Smooth muscle cell (in vitro differentiated cells): ENCODE measurements at regions not wholly inside any gene's neighbourhood (a gene's known extent, or its start where the extent isn't known, plus 50 kb on each side); places are given as distances from the start of the nearest gene placed in this dataset.

ENCODE experiments used
- DNase-seq: peaks from one replicate; lab custom pipeline; 2025; ENCODE audit not compliant: unreplicated experiment; lab: John Stamatoyannopoulos, UW
- H2AFZ ChIP-seq: fragments of 200-600 bp; sonication (generic); 2 replicates; pipeline ENCODE4 v1.6.0; 2016; ENCODE audit warnings: antibody characterized with exemption, low read depth, mild to moderate bottlenecking
- H3F3A ChIP-seq: fragments of 200-600 bp; sonication (generic); 2 replicates; pipeline ENCODE4 v1.6.0; 2017; ENCODE audit warnings: antibody characterized with exemption, low read depth
- H3K27ac ChIP-seq: fragments of 200-600 bp; sonication (generic); 2 replicates; pipeline ENCODE4 v1.5.1; 2016; ENCODE audit warnings: low read depth, mild to moderate bottlenecking
- H3K27me3 ChIP-seq: fragments of 200-600 bp; sonication (generic); 2 replicates; pipeline ENCODE4 v1.6.1; 2016; ENCODE audit warnings: low read depth, mild to moderate bottlenecking
- H3K36me3 ChIP-seq: fragments of 200-600 bp; sonication (generic); 2 replicates; pipeline ENCODE4 v1.5.1; 2016; ENCODE audit warnings: low read depth
- H3K4me1 ChIP-seq: fragments of 200-600 bp; sonication (generic); 2 replicates; pipeline ENCODE4 v1.5.1; 2016; ENCODE audit warnings: low read depth
- H3K4me2 ChIP-seq: fragments of 200-600 bp; sonication (generic); 2 replicates; pipeline ENCODE4 v1.6.0; 2016; ENCODE audit warnings: mild to moderate bottlenecking
- H3K4me3 ChIP-seq: fragments of 200-600 bp; sonication (generic); 2 replicates; pipeline ENCODE4 v1.5.1; 2016; ENCODE audit warnings: mild to moderate bottlenecking
- H3K79me2 ChIP-seq: fragments of 200-600 bp; sonication (generic); 2 replicates; pipeline ENCODE4 v1.6.0; 2016; ENCODE audit warnings: low read depth, mild to moderate bottlenecking
- H3K9ac ChIP-seq: fragments of 200-600 bp; sonication (generic); 2 replicates; pipeline ENCODE4 v1.6.0; 2016; ENCODE audit warnings: low read depth
- H3K9me3 ChIP-seq: fragments of 200-600 bp; sonication (generic); replicated peaks from 2 replicates; pipeline ENCODE4 v1.5.1; 2016; ENCODE audit warnings: low read depth
- H4K20me1 ChIP-seq: fragments of 200-600 bp; sonication (generic); 2 replicates; pipeline ENCODE4 v1.6.0; 2016; ENCODE audit warnings: low read depth
- WGBS: methylation state at CpG from one replicate; pipeline ENCODE4 v1.1.7; 2016; ENCODE audit warnings: low lambda C conversion rate; 5-methylcytosine and 5-hydroxymethylcytosine counted together
- TF ChIP-seq, protein P1 (sequence below): fragments of 200-600 bp; sonication (generic); IDR thresholded peaks from 2 replicates; pipeline ENCODE4 v1.5.1; 2017; ENCODE audit warnings: borderline replicate concordance, mild to moderate bottlenecking, antibody characterized with exemption; ENCODE audit not compliant: insufficient read depth, poor library complexity, severe bottlenecking

DNA sequence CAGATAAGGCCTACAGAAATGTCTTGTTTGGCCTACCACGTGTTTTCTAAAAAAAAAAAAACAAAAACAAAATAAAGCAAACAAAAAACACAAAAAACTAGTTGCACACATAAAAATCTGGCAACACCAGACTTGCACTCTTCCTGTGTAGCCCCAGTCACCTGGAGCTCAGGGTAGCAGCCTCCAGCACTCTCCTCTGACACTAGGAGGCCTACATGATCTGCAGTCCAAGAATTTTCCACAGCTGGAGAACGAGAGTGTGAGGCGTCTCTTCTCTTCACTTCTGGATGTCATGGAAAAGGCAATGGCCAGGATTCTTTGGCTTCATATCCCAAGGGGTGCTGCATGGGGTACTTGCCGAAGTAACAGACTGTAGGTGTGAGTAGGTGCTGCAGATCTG, 310.2 kb upstream of the SALL1 start:
- WGBS, result 91% methylated on average over 4 of the region's 4 CpGs
- TF ChIP-seq, protein P1, sequence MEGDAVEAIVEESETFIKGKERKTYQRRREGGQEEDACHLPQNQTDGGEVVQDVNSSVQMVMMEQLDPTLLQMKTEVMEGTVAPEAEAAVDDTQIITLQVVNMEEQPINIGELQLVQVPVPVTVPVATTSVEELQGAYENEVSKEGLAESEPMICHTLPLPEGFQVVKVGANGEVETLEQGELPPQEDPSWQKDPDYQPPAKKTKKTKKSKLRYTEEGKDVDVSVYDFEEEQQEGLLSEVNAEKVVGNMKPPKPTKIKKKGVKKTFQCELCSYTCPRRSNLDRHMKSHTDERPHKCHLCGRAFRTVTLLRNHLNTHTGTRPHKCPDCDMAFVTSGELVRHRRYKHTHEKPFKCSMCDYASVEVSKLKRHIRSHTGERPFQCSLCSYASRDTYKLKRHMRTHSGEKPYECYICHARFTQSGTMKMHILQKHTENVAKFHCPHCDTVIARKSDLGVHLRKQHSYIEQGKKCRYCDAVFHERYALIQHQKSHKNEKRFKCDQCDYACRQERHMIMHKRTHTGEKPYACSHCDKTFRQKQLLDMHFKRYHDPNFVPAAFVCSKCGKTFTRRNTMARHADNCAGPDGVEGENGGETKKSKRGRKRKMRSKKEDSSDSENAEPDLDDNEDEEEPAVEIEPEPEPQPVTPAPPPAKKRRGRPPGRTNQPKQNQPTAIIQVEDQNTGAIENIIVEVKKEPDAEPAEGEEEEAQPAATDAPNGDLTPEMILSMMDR, result no peak

DNA sequence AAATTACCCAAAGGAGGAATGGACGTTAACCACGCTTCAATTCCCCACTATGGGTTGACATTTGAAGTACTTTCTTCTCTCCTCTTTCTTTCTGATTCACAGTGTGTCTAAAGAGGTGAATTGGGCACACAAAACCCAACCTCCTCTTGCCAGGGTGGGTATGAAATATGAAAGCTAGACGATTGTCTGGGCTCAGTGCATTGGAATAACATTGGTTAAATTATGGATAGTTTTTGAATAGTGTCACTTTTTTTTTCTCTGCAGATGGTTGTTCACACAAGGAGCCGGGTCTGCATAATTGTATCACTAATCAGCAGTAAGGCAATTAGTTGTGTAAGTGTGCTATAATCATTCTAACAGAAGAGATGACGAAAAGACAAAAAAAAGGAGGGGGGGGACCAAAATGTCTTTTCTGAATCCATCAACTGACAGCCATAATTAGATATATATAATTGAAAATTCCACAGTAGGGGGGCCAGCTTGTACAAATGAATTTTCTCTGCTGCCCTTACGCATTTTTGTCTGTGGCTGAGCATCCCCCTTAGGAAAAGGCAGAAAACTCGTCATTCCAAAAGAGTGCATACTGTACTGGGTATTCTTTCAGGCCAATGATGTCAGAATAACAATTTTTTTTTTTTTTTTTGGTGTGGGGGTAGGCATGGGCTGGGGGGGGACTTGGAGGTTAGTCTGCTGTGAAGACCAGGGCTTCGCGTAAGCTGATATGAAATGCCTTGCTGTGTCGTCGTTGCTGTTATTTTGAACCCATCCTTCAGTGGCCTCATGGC, 307.5 kb upstream of the SALL1 start:
- Histone ChIP-seq H3K9me3 (no peaks in the 10 kb centered on the region), H3K36me3 (no peaks in the 10 kb centered on the region), H2AFZ (no peak overlapping the region), H3K4me2 (no peak overlapping the region), H3F3A (no peaks in the 10 kb centered on the region), H3K79me2 (no peaks in the 10 kb centered on the region), H3K9ac (no peak overlapping the region), H4K20me1 (no peaks in the 10 kb centered on the region), H3K4me1 (peaks cover 12% of the 10 kb centered on the region), H3K27me3 (peaks cover 7% of the 10 kb centered on the region), H3K4me3 (no peak overlapping the region), H3K27ac (no peak overlapping the region)
- TF ChIP-seq, protein P1, result no peak
- DNase-seq, result no peak
- 87% methylated on average over 11 of the region's 11 CpGs for WGBS

More for the DNA sequence above, 310.2 kb upstream of the SALL1 start:
- H4K20me1 ChIP-seq, result no peaks in the 10 kb centered on the region
- H3K27me3 ChIP-seq, result peaks cover 3% of the 10 kb centered on the region
- DNase-seq, result no peak
- H2AFZ ChIP-seq, result no peak overlapping the region
- H3K9me3 ChIP-seq, result no peaks in the 10 kb centered on the region
- H3K36me3 ChIP-seq, result no peaks in the 10 kb centered on the region
- no peak overlapping the region for H3K4me2 ChIP-seq
- peaks cover 6% of the 10 kb centered on the region for H3F3A ChIP-seq
- H3K27ac ChIP-seq, result no peak overlapping the region
- no peak overlapping the region for H3K9ac ChIP-seq
- no peak overlapping the region for H3K4me3 ChIP-seq
- H3K79me2 ChIP-seq, result no peaks in the 10 kb centered on the region
- peaks cover 12% of the 10 kb centered on the region for H3K4me1 ChIP-seq

DNA sequence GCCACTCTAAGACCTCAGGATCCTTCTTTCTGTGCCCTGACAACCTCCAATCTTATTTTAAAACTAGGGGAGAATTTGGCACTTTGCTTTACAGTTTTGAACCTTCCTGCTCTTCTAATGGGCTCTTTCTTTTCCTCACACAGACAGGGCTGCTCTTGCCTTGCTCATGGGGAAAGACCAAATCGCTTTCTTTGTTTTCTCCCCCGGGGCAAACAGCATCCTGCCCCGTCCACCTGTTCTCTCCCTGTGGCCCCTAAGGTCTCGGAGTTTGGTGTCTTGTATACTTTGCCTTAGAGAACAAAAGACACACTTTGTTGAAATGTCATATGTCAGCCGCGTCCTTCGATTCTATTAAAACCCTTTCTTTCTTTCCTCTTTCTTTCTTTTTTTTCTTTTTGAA, 306.7 kb upstream of the SALL1 start:
- no peaks in the 10 kb centered on the region for H4K20me1 ChIP-seq
- no peaks in the 10 kb centered on the region for H3K79me2 ChIP-seq
- H2AFZ ChIP-seq, result no peak overlapping the region
- no peak overlapping the region for H3K4me3 ChIP-seq
- H3K9me3 ChIP-seq, result no peaks in the 10 kb centered on the region
- 85% methylated on average over 7 of the region's 7 CpGs for WGBS
- TF ChIP-seq, protein P1, result no peak
- no peaks in the 10 kb centered on the region for H3F3A ChIP-seq
- no peak overlapping the region for H3K9ac ChIP-seq
- H3K4me1 ChIP-seq, result peaks cover 12% of the 10 kb centered on the region
- peaks cover 7% of the 10 kb centered on the region for H3K27me3 ChIP-seq
- no peak overlapping the region for H3K4me2 ChIP-seq
- H3K27ac ChIP-seq, result no peak overlapping the region
- H3K36me3 ChIP-seq, result no peaks in the 10 kb centered on the region
- DNase-seq, result no peak

DNA sequence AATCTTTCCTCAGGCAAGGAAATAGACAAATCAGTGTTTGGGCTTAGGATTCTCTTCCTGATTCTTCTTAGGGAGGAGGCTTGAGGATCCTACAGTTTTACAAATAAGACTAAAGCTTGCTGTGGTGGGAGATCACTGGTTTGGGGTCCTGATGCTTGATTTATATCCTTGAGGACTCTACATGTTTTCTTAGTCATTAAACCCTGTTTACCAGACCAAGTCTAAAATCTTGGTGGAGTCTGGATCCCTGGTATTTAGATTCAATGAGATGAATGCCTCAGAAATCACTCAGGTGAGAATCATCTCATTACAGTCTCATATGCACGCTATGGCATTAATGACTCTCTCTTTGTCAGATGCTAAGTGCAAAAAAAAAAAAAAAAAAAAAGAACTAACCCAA, 304.3 kb upstream of the SALL1 start:
- Histone ChIP-seq H3F3A (no peaks in the 10 kb centered on the region), H3K9ac (no peak overlapping the region), H3K4me1 (peaks cover 16% of the 10 kb centered on the region), H2AFZ (no peak overlapping the region), H3K79me2 (no peaks in the 10 kb centered on the region), H3K27ac (no peak overlapping the region), H3K9me3 (no peaks in the 10 kb centered on the region), H3K4me2 (no peak overlapping the region), H3K36me3 (no peaks in the 10 kb centered on the region), H3K4me3 (no peak overlapping the region), H4K20me1 (no peaks in the 10 kb centered on the region), H3K27me3 (peaks cover 7% of the 10 kb centered on the region)
- WGBS, result 100% methylated on average over 1 of the region's 1 CpG
- TF ChIP-seq, protein P1, result no peak
- no peak for DNase-seq
